ENCODE measurements at regions not wholly inside any gene's neighbourhood (a gene's known extent, or its start where the extent isn't known, plus 50 kb on each side); places are given as distances from the start of the nearest gene placed in this dataset.

DNA sequence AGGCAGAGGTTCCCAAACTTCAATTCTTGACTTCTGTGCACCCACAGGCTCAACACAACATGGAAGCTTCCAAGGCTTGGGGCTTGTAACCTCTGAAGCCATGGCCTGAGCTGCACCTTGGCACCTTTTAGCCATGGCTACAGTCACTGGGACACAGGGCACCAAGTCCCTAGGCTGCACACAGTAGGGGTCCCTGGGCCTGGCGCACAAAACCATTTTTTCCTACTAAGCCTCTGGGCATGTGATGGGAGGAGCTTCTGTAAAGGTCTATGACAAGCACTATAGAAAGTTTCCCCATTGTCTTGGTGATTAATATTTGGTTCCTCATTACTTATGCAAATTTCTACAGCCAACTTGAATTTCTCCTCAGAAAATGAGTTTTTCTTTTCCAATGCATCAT is 420.9 kb upstream of the GRM3 start:
- Histone ChIP-seq H3K27ac (no peak overlapping the region), H3K9ac (no peak overlapping the region), H3K27me3 (ENCODE audit: insufficient read depth, low read depth) (no peaks in the 10 kb centered on the region), H4K20me1 (ENCODE audit: insufficient read depth) (no peaks in the 10 kb centered on the region), H2AFZ (ENCODE audit: low read depth) (no peak overlapping the region), H3K4me2 (no peak overlapping the region), H3K4me1 (ENCODE audit: low read depth, poor library complexity, severe bottlenecking) (no peaks in the 10 kb centered on the region), H3K4me3 (IDR thresholded peaks at IDR 0.05; ENCODE audit: insufficient read depth, low read depth, low read length) (no peak overlapping the region), H3K36me3 (ENCODE audit: insufficient read depth) (no peaks in the 10 kb centered on the region), H3K79me2 (ENCODE audit: insufficient read depth, low read depth) (no peaks in the 10 kb centered on the region)
- TF ChIP-seq, protein P1, sequence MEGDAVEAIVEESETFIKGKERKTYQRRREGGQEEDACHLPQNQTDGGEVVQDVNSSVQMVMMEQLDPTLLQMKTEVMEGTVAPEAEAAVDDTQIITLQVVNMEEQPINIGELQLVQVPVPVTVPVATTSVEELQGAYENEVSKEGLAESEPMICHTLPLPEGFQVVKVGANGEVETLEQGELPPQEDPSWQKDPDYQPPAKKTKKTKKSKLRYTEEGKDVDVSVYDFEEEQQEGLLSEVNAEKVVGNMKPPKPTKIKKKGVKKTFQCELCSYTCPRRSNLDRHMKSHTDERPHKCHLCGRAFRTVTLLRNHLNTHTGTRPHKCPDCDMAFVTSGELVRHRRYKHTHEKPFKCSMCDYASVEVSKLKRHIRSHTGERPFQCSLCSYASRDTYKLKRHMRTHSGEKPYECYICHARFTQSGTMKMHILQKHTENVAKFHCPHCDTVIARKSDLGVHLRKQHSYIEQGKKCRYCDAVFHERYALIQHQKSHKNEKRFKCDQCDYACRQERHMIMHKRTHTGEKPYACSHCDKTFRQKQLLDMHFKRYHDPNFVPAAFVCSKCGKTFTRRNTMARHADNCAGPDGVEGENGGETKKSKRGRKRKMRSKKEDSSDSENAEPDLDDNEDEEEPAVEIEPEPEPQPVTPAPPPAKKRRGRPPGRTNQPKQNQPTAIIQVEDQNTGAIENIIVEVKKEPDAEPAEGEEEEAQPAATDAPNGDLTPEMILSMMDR (conservative IDR thresholded peaks at IDR 0.05; ENCODE audit: low read depth, low read length), result no peak

DNA sequence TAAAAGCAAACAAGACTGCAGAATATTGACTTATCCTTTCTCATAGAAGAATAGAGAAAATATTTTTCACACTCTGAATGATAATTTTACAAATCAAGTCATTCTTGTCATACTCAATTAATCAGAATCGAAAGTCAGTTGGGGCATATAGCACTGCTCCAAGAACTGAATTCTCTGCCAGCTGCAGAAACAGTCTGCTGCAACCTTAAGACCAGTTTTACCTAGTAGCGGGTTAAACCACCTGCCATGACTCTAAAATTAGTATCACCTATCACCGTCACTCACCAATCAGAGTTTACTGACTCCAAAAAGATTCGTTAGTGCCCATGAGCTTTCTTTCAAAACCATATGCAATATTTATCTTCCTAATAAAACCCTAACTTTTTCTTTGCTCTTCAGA is 429.0 kb upstream of the GRM3 start:
- no peaks in the 10 kb centered on the region for H3K79me2 ChIP-seq (ENCODE audit: insufficient read depth, low read depth)
- no peak overlapping the region for H3K4me3 ChIP-seq (IDR thresholded peaks at IDR 0.05; ENCODE audit: insufficient read depth, low read depth, low read length)
- H3K4me1 ChIP-seq (ENCODE audit: low read depth, poor library complexity, severe bottlenecking), result no peaks in the 10 kb centered on the region
- H3K4me2 ChIP-seq, result no peak overlapping the region
- H3K9ac ChIP-seq, result no peak overlapping the region
- no peak overlapping the region for H3K27ac ChIP-seq
- no peaks in the 10 kb centered on the region for H3K36me3 ChIP-seq (ENCODE audit: insufficient read depth)
- no peak overlapping the region for H2AFZ ChIP-seq (ENCODE audit: low read depth)
- no peaks in the 10 kb centered on the region for H4K20me1 ChIP-seq (ENCODE audit: insufficient read depth)
- TF ChIP-seq, protein P1 (conservative IDR thresholded peaks at IDR 0.05; ENCODE audit: low read depth, low read length), result no peak
- H3K27me3 ChIP-seq (ENCODE audit: insufficient read depth, low read depth), result no peaks in the 10 kb centered on the region

DNA sequence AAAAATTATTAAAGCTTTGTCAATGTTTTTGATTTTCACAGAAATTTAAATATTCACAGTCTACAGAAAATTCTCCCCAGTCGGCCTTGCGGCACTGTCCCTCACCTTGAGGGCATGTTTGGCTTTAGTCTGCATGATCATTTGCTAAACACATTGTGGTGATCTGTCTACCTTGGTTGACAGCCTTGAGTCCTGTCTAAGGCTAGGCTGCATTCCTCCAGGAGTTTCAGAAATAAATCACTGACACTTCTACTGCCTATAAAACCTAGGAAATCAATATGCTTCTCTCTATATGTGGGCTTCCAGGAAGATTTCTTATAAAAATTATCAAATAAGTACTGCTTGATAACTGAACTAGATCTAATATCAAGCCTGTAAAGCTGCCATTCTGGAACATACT is 430.7 kb upstream of the GRM3 start:
- no peaks in the 10 kb centered on the region for H3K27me3 ChIP-seq (ENCODE audit: insufficient read depth, low read depth)
- H3K4me2 ChIP-seq, result no peak overlapping the region
- no peak overlapping the region for H3K9ac ChIP-seq
- H3K36me3 ChIP-seq (ENCODE audit: insufficient read depth), result no peaks in the 10 kb centered on the region
- H3K4me1 ChIP-seq (ENCODE audit: low read depth, poor library complexity, severe bottlenecking), result no peaks in the 10 kb centered on the region
- no peak overlapping the region for H2AFZ ChIP-seq (ENCODE audit: low read depth)
- H3K27ac ChIP-seq, result no peak overlapping the region
- TF ChIP-seq, protein P1 (conservative IDR thresholded peaks at IDR 0.05; ENCODE audit: low read depth, low read length), result no peak
- H4K20me1 ChIP-seq (ENCODE audit: insufficient read depth), result no peaks in the 10 kb centered on the region
- no peak overlapping the region for H3K4me3 ChIP-seq (IDR thresholded peaks at IDR 0.05; ENCODE audit: insufficient read depth, low read depth, low read length)
- no peaks in the 10 kb centered on the region for H3K79me2 ChIP-seq (ENCODE audit: insufficient read depth, low read depth)

DNA sequence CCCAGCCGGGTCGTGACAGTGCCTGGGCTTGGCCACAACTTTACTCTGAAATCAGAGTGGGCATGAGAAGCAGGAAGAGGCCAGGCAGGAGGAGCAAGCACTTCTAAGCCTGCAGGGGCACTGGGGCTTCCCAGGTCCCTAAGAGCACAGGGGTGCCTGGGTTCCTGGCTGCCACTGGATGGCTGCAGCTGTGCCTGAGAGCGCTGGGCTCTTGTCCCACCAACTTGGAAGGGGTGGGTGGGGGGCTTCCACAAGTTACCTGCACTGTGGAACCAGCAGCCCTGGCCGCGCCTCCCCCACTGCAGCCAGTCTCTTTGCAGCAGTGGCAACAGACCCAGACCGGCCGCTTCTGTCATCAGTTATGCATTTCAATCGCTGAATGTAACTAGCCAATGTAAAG is 434.7 kb upstream of the GRM3 start:
- Histone ChIP-seq H3K36me3 (ENCODE audit: insufficient read depth) (no peaks in the 10 kb centered on the region), H4K20me1 (ENCODE audit: insufficient read depth) (no peaks in the 10 kb centered on the region), H3K27me3 (ENCODE audit: insufficient read depth, low read depth) (no peaks in the 10 kb centered on the region), H3K4me1 (ENCODE audit: low read depth, poor library complexity, severe bottlenecking) (no peaks in the 10 kb centered on the region), H3K4me2 (no peak overlapping the region), H3K27ac (no peak overlapping the region), H3K79me2 (ENCODE audit: insufficient read depth, low read depth) (no peaks in the 10 kb centered on the region), H2AFZ (ENCODE audit: low read depth) (no peak overlapping the region), H3K4me3 (IDR thresholded peaks at IDR 0.05; ENCODE audit: insufficient read depth, low read depth, low read length) (no peak overlapping the region), H3K9ac (no peak overlapping the region)
- TF ChIP-seq, protein P1 (conservative IDR thresholded peaks at IDR 0.05; ENCODE audit: low read depth, low read length), result no peak

DNA sequence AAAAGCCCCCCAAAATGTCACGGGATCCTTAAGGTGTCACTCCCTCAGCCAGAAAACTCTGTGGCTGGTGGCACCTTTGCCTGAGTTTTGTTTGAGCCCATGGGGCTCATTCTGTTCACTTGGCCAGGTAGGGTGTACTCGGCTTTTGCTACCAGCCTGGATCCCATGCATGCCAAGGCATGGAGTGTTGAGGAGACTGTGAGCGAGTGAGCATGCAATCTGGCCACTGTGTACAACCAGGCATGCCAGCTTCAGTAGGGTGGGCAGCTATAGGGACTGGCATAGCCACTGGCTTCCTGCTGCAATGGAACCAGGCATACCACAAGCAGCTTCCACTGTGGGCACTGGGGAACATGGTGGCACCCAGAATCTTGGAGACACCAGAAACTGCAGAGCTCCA is 436.0 kb upstream of the GRM3 start:
- H3K9ac ChIP-seq, result no peak overlapping the region
- H3K4me3 ChIP-seq (IDR thresholded peaks at IDR 0.05; ENCODE audit: insufficient read depth, low read depth, low read length), result no peak overlapping the region
- no peaks in the 10 kb centered on the region for H3K36me3 ChIP-seq (ENCODE audit: insufficient read depth)
- no peak overlapping the region for H3K4me2 ChIP-seq
- no peaks in the 10 kb centered on the region for H3K4me1 ChIP-seq (ENCODE audit: low read depth, poor library complexity, severe bottlenecking)
- no peaks in the 10 kb centered on the region for H3K79me2 ChIP-seq (ENCODE audit: insufficient read depth, low read depth)
- no peak overlapping the region for H3K27ac ChIP-seq
- H3K27me3 ChIP-seq (ENCODE audit: insufficient read depth, low read depth), result no peaks in the 10 kb centered on the region
- TF ChIP-seq, protein P1 (conservative IDR thresholded peaks at IDR 0.05; ENCODE audit: low read depth, low read length), result no peak
- H4K20me1 ChIP-seq (ENCODE audit: insufficient read depth), result no peaks in the 10 kb centered on the region
- H2AFZ ChIP-seq (ENCODE audit: low read depth), result no peak overlapping the region
